Activated CD4-positive, alpha-beta T cell treated with anti-CD3 and anti-CD28 coated beads, Interleukin-10, Interleukin-2, amounts not matched to agents 100 ng/mL and 50 ng/mL, durations not matched to agents 16 hours and 8 hours (primary cell): ENCODE measurements at regions not wholly inside any gene's neighbourhood (a gene's known extent, or its start where the extent isn't known, plus 50 kb on each side); places are given as distances from the start of the nearest gene placed in this dataset.
"Not testable (repeated sequence)": the region's sequence is repeated elsewhere in the genome, so short reads cannot be mapped to it uniquely, and the experiment has no call there.

Experiments
- DNase-seq: peaks from one replicate; pipeline ENCODE4 v3.0.0-alpha.2; 2020

- DNase-seq = no peak
Measured at GRCh38 chr10:28969413-28969812, 292.1 kb downstream of the BAMBI start.

- no peak for DNase-seq
Measured at GRCh38 chr10:28970231-28970630, 292.9 kb downstream of the BAMBI start.

GRCh38 chr10:28971255-28971654 is 293.9 kb downstream of the BAMBI start:
- DNase-seq = no peak

GRCh38 chr10:28971764-28972163 is 294.4 kb downstream of the BAMBI start:
- no peak for DNase-seq

- DNase-seq = no peak
Measured at GRCh38 chr10:28973309-28973972, 296.1 kb downstream of the BAMBI start.

- no peak for DNase-seq
Measured at GRCh38 chr10:28975891-28976531, 298.7 kb downstream of the BAMBI start.

GRCh38 chr10:28977518-28977917 is 300.2 kb downstream of the BAMBI start:
- DNase-seq = no peak

GRCh38 chr10:28980264-28980663 is 302.9 kb downstream of the BAMBI start:
- DNase-seq = no peak

GRCh38 chr10:28981007-28981406 is 303.7 kb downstream of the BAMBI start:
- no peak for DNase-seq

- no peak for DNase-seq
Measured at GRCh38 chr10:28982974-28983373, 305.7 kb downstream of the BAMBI start.

GRCh38 chr10:28983799-28984198 is 305.1 kb upstream of the LYZL1 start:
- no peak for DNase-seq

- peak; percentile 2 for DNase-seq
Measured at GRCh38 chr10:28984431-28984830, 304.4 kb upstream of the LYZL1 start.

GRCh38 chr10:28985137-28985885 is 303.6 kb upstream of the LYZL1 start:
- DNase-seq = no peak

GRCh38 chr10:28986117-28986792 is 302.6 kb upstream of the LYZL1 start:
- DNase-seq = no peak

GRCh38 chr10:28986856-28987255 is 302.0 kb upstream of the LYZL1 start:
- DNase-seq = no peak

GRCh38 chr10:28987555-28988320 is 301.1 kb upstream of the LYZL1 start:
- no peak for DNase-seq

GRCh38 chr10:28988980-28989379 is 299.9 kb upstream of the LYZL1 start:
- no peak for DNase-seq

GRCh38 chr10:28991333-28992270 is 297.3 kb upstream of the LYZL1 start:
- DNase-seq = peak; percentile 33

GRCh38 chr10:28993056-28993455 is 295.8 kb upstream of the LYZL1 start:
- no peak for DNase-seq

GRCh38 chr10:28993861-28994260 is 295.0 kb upstream of the LYZL1 start:
- DNase-seq = no peak

GRCh38 chr10:28994802-28995201 is 294.1 kb upstream of the LYZL1 start:
- not testable (repeated sequence) for DNase-seq

- no peak for DNase-seq
Measured at GRCh38 chr10:28995497-28995896, 293.4 kb upstream of the LYZL1 start.
